ENCODE measurements at regions not wholly inside any gene's neighbourhood (a gene's known extent, or its start where the extent isn't known, plus 50 kb on each side); places are given as distances from the start of the nearest gene placed in this dataset.

DNA sequence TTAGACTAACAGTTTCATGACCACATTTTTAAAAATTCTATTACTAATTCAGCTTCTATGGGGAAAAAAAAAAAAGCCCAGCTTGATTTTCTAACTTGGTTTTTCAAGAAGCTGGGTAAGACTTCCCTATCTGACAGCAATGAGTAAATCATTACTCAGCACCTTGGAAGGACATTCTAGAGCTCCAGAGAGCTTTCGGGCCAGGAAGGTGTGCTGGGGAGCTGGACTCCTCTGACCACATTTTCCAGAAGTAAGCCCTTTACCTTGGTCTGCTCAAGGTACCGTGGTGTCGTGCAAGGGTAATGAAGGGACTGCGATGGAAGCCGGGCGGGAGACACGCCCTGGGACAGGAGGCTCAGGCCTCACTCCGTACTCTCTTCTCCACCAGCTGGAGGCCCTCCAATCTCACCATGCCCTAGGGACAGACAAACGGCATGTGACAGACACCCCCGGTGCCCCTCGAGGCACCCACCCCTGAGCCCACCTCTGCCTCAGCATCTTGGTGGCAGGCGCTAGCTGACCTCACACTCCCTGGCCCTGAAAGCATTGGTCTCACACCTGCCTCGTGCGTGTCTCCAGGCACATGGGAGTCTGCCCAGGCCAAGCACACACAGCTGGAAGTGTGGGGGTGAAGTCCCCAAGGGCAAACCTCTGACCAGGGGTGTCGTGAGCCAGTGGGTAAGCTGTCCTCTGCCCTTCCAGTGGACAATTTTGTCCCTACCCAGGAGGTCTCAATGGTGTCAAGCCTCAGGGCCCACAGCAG lies 152.1 kb downstream of the OAT start:
- WGBS, 2 donors, result 83 to 90% methylated on average over 15 of the region's 15 CpGs
- no peak overlapping the region for H3K27ac ChIP-seq
- TF ChIP-seq EP300 (IDR thresholded peaks at IDR 0.05) (no peak), POLR2AphosphoS5 (IDR thresholded peaks at IDR 0.05) (no peak), POLR2A (IDR thresholded peaks at IDR 0.05) (no peak)
- TF ChIP-seq, protein P1, sequence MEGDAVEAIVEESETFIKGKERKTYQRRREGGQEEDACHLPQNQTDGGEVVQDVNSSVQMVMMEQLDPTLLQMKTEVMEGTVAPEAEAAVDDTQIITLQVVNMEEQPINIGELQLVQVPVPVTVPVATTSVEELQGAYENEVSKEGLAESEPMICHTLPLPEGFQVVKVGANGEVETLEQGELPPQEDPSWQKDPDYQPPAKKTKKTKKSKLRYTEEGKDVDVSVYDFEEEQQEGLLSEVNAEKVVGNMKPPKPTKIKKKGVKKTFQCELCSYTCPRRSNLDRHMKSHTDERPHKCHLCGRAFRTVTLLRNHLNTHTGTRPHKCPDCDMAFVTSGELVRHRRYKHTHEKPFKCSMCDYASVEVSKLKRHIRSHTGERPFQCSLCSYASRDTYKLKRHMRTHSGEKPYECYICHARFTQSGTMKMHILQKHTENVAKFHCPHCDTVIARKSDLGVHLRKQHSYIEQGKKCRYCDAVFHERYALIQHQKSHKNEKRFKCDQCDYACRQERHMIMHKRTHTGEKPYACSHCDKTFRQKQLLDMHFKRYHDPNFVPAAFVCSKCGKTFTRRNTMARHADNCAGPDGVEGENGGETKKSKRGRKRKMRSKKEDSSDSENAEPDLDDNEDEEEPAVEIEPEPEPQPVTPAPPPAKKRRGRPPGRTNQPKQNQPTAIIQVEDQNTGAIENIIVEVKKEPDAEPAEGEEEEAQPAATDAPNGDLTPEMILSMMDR (IDR thresholded peaks at IDR 0.05), result no peak
- no peaks in the 10 kb centered on the region for H3K27me3 ChIP-seq
- intact Hi-C loops (cut with DNase I), result no loop called here
- peaks cover 0 to 19% (median 12%) of the 10 kb centered on the region in 4 donors for H3K4me1 ChIP-seq
- DNase-seq, result no peak
- no peak overlapping the region for H3K4me3 ChIP-seq
- H3K9me3 ChIP-seq, result no peaks in the 10 kb centered on the region
- H3K36me3 ChIP-seq, result no peaks in the 10 kb centered on the region

DNA sequence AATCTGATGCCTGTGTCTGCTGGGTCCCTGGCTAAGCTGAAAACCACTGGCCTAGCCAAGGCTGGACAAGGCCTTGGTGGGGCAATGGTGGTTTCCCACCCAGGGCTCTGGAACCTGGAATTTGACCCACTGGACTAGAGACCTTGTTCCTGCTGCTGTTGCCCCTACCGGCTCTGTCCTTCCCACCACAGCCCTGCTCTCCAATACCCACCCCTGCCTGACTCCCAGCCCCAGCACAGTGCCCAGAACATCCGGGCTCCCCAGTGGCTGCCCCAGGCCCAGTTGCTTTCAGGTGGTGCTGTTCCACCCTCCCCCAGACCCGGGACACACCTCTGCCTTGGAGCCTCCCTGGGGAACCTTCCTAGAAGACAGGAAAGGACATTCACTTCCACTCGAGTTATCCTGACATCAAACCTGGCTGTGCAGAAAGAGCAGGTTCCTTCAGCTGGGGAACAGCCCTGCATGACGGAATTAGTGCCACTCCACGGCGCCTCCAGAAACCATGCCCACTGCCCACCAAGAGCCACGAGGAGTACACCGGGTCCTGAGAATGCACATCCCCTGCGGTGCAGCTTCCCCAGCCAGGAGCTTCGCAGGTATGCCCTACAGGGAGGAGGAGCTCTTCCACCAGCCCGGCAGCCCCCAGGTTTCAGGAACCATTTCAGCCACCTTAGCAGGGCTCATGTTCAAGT lies 152.8 kb downstream of the OAT start:
- Histone ChIP-seq H3K27ac (no peak overlapping the region), H3K36me3 (no peaks in the 10 kb centered on the region), H3K9me3 (no peaks in the 10 kb centered on the region), H3K27me3 (no peaks in the 10 kb centered on the region), H3K4me3 (no peak overlapping the region), H3K4me1 (peaks cover 0 to 16% (median 8%) of the 10 kb centered on the region in 4 donors)
- DNase-seq, result no peak
- WGBS, 2 donors, result 79 to 83% methylated on average over 12 of the region's 12 CpGs
- TF ChIP-seq POLR2AphosphoS5 (IDR thresholded peaks at IDR 0.05) (no peak), POLR2A (IDR thresholded peaks at IDR 0.05) (no peak), EP300 (IDR thresholded peaks at IDR 0.05) (no peak)
- TF ChIP-seq, protein P1 (IDR thresholded peaks at IDR 0.05), result no peak
- intact Hi-C loops (cut with DNase I), result no loop called here

DNA sequence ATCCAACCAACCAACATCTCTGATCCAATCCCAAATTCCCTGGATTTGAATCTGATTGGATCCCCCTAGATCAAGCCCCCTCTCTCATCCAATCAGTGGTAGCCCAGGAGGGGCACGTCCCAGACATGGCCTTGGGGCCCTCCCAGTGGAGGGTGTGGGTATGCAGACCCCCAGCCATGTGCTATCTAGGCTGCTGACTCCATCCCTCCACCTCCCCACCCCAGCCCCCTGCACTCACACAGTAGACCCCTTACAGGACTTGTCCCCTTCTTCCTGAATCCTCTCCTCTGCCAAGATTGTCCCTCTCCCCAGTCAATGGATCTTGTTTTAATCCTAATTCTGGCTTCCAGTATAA lies 153.4 kb downstream of the OAT start:
- H3K4me1 ChIP-seq, result peaks cover 0 to 10% (median 3%) of the 10 kb centered on the region in 4 donors
- H3K9me3 ChIP-seq, result no peaks in the 10 kb centered on the region
- intact Hi-C loops (cut with DNase I), result no loop called here
- H3K27ac ChIP-seq, result no peak overlapping the region
- no peak overlapping the region for H3K4me3 ChIP-seq
- DNase-seq, result no peak
- no peaks in the 10 kb centered on the region for H3K27me3 ChIP-seq
- 43 to 74% methylated on average over 1 of the region's 1 CpG for WGBS, 2 donors
- no peak for TF ChIP-seq POLR2AphosphoS5 (IDR thresholded peaks at IDR 0.05)
- TF ChIP-seq, protein P1 (IDR thresholded peaks at IDR 0.05), result no peak
- TF ChIP-seq EP300 (IDR thresholded peaks at IDR 0.05), result no peak
- no peak for TF ChIP-seq POLR2A (IDR thresholded peaks at IDR 0.05)
- no peaks in the 10 kb centered on the region for H3K36me3 ChIP-seq

DNA sequence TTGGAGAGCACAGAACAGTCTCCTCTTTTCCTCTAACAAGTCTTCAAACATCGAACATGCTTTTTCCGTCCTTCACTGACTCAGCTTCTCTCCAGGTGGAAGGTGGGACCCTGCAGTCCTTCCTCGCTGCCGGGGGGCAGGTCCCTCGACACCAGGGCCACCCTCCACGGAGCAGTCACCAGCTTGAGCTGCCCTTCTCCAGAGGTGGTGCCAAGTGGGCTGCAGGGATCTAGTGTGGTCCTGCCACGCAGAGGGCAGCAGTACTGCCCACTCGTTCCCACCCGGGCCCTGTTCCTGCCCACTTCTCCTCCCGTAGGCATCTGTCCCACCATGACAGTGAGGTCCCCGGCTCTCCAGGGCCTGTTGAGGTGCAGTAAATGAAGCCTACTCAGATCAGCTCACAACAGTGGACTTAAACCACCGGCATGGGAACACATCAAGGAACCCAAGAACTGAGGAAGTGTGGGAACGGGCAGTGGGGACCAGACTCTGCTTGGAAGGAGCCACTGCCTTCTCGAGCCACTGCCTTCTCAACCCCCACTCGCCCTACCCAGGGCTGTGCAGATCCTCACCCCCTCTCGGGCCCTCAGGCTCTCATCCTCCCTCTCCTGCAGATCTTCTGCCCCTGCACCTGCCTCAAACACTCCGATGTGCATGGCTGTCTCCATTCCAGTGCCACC lies 153.9 kb downstream of the OAT start:
- TF ChIP-seq POLR2A (IDR thresholded peaks at IDR 0.05) (no peak), POLR2AphosphoS5 (IDR thresholded peaks at IDR 0.05) (no peak), EP300 (IDR thresholded peaks at IDR 0.05) (no peak)
- TF ChIP-seq, protein P1 (IDR thresholded peaks at IDR 0.05), result no peak
- Histone ChIP-seq H3K27ac (no peak overlapping the region), H3K9me3 (no peaks in the 10 kb centered on the region), H3K36me3 (no peaks in the 10 kb centered on the region), H3K27me3 (no peaks in the 10 kb centered on the region), H3K4me1 (peaks cover 0 to 5% (median 0%) of the 10 kb centered on the region in 4 donors), H3K4me3 (no peak overlapping the region)
- intact Hi-C loops (cut with DNase I), result no loop called here
- DNase-seq, result no peak
- WGBS, 2 donors, result 84 to 93% methylated on average over 17 of the region's 17 CpGs

Measured in sigmoid colon (tissue), 6 donors.